GM21619 (cell line): ENCODE measurements at regions not wholly inside any gene's neighbourhood (a gene's known extent, or its start where the extent isn't known, plus 50 kb on each side); places are given as distances from the start of the nearest gene placed in this dataset.
A peak's percentile ranks its signal among the peaks of the same experiment; 100 is the strongest.

ENCODE experiments used
- ATAC-seq: cut with Tn5 transposase; IDR thresholded peaks from one replicate; pipeline ENCODE4 v1.9.1; 2021; ENCODE audit not compliant: unreplicated experiment

GRCh38 chr4:182973511-182973911 lies 56.3 kb upstream of the DCTD start:
- no peak for ATAC-seq

GRCh38 chr4:182971702-182972101 lies 54.5 kb upstream of the DCTD start:
- ATAC-seq = no peak

- ATAC-seq = peak; percentile 68
Observed at GRCh38 chr4:182969651-182970279, 52.6 kb upstream of the DCTD start.

- ATAC-seq = peak; percentile 54
Observed at GRCh38 chr4:182968917-182969650, 51.9 kb upstream of the DCTD start.

- ATAC-seq = no peak
Observed at GRCh38 chr4:182967403-182967802, 50.2 kb upstream of the DCTD start.
